Stimulated activated CD8-positive, alpha-beta memory T cell treated with anti-CD3 and anti-CD28 coated beads, Interleukin-15, amount 100 ng/mL, for 1 hour (primary cell): ENCODE measurements at regions not wholly inside any gene's neighbourhood (a gene's known extent, or its start where the extent isn't known, plus 50 kb on each side); places are given as distances from the start of the nearest gene placed in this dataset.
"Not testable (repeated sequence)": the region's sequence is repeated elsewhere in the genome, so short reads cannot be mapped to it uniquely, and the experiment has no call there.

Experiments
- DNase-seq: peaks from one replicate; pipeline ENCODE4 v3.0.0-alpha.2; 2020; ENCODE audit warnings: low read depth

GRCh38 chr10:60569681-60570080, 180.0 kb upstream of the ANK3 start:
- DNase-seq, result no peak

DNA sequence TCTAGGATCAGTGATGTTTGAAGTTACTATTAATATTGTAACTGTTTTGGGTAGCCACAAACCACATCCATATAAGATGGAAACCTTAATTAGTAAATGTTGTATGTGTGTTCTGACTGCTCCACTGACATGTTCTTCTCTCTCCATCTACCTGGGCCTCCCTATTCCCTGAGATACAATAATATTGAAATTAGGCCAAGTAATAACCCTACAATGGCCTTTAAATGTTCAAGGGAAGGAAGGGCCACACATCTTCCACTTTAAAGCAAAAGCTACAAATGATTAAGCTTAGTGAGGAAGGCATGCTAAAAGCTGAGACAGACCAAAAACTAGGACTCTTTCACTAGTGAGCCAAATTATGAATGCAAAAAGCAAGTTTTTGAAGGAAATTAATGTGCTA, 176.4 kb upstream of the ANK3 start:
- no peak for DNase-seq

- no peak for DNase-seq
These were observed 175.8 kb upstream of the ANK3 start for GRCh38 chr10:60565492-60565891.

DNA sequence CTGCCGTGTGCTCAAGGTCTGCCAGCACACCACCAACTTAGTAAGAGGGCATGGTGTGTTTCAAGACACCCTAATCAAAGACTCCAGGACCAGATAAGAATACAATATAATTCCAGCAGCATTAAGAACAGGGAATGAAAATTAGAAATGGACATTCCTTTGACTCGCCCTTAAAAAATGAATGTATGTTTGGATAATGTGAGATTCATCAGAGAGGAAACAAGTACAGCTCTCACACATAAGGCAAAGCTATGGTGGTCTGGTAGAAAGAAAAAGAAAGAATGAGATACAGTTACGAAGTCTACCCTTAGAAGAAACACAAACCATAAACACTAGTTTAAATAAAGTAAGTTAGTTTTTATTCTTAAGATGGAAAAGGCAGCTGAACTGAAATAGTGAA, 174.8 kb upstream of the ANK3 start:
- DNase-seq, result no peak

- no peak for DNase-seq
These were observed 170.8 kb upstream of the ANK3 start for GRCh38 chr10:60560451-60560850.

DNA sequence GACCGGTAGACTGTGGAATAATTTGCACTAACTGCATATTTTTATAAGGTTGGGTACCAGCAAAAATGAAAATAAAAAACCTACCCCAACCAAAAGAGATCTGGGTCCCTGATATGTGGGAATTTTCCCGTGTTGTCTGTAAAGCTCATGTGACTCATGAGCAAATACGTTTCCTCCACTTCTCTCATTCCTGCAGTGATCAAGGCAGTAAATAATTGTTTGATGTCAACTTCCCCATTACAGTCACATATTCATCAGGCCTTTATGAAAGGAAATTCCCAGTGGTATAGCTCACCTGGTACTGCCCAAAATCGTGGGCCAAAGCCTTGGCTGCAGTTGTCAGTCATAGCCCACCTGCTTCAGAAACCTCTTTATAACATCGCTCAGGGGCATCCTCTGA, 166.0 kb upstream of the ANK3 start:
- no peak for DNase-seq

DNA sequence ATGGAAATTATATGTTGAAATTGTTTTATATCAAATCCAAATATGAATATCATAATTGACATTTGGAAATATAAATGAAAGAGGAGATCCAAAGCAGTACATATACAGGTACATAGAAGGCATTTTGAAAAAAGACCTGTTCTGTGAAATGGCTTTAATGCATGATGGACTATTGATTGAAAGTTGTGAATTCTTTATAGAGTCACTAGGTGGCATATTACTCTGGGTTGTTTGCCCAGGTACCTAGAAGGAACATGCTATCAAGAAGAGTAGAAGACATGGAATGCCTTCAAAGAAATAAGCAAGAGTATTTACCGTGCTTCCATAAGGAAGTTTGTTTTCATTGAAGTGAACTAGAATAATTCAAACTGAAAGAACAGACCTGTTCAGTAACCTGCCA, 160.0 kb upstream of the ANK3 start:
- no peak for DNase-seq

DNA sequence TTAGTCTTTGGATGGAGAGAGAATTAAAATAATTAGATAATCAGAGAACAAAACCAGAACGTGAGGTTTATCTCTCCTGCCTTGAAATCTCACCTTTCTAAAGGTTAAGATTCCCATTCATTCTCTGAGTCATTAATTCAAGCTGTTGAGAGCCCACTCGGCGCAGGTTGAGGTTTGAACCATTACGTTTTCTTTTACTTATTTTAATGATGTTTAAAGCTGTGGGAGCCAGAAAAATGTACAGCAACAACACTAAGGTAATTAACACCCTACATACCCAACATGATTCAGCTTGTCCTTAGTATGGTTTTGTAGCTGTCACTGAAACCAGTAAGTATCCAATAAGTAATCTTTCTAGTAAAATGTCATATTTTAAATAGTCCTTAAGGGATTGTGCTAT, 153.0 kb upstream of the ANK3 start:
- no peak for DNase-seq

DNA sequence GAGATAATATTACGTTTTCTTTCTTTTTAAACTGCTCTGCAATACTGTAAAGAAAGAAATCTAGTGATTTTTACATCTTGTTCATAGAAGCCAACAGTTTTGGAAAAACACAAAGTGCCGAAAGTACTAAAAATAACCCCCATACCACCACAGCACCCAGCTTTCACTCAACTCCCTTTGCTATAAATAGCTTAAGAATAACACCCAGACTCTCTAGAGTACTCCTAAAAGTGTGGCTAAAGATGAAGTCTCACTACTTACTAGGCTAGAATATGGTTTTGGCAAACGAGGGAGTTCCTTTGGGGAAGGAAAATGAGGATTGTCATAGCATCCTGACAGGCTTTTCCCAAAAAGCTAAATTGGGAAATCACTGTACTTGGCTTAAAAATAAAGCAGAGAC, 151.8 kb upstream of the ANK3 start:
- DNase-seq, result no peak

- DNase-seq, result no peak
These were observed 148.0 kb upstream of the ANK3 start for GRCh38 chr10:60537697-60538096.

DNA sequence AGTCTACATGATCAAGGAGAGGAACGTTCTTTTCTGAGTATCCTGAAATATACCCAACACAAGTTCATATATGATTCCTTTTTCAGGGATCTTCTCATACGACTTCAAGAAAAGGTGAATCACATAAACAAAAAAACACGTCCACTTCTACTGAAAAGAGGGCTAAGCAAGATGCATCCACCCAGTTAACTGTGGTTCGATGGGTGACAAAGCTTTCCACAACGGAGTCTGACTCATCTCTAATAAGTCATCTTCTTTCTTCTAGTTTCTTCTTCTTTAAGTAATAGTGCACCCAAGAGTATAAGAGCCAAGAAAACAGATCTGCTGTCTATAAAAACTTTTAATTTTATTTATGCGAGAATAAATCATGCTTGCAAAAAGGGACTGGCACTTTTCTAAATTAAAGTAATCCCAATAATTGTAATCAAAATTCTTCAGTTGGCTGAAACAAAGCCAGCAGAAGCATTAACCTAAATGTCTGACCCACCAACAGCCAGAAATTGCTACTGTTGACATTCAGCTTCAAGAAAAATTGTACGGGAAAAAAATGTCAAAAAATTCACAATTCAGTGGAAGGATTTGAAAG, 146.9 kb upstream of the ANK3 start:
- DNase-seq, result no peak

DNA sequence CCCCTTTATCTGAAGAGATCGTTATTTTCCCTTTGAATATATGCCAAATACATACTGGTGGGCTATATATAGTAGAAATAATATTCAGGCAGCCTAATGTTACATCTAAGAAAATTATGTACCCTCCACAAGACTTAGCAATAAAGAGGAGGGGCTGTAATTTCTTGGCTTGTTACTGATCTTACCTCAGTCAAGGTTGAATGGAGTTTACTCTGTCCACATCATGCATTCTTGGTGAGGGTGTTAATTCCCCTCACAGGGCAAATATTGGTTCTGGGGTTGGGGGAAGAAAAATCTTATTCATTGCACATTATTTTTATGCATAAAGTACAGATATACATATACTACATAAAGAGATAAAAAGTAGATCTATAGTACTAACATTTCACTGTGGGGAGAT, 145.8 kb upstream of the ANK3 start:
- DNase-seq, result no peak

- no peak for DNase-seq
These were observed 145.2 kb upstream of the ANK3 start for GRCh38 chr10:60534761-60535389.

- DNase-seq, result no peak
These were observed 143.2 kb upstream of the ANK3 start for GRCh38 chr10:60532696-60533468.

- no peak for DNase-seq
These were observed 141.3 kb upstream of the ANK3 start for GRCh38 chr10:60531006-60531405.

DNA sequence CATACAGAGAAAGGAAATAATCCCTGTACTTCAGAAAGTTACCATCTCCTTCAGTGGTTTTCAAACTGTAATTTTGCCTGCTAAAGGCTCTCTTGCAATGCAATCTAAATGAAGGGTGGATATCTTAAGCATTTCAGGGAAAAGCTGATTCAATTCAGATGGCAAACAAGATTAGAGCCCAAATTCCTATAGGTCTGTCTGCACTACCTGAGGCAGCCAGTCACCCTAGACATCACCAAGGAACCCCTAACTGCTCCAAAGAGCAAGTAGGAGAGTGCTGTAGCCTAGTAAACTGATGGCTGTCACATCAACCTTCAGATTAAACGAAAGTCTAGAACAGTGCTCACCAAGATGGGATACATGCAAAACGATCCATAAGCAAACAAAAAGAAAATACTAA, 138.0 kb upstream of the ANK3 start:
- DNase-seq, result no peak

- DNase-seq, result no peak
These were observed 136.3 kb upstream of the ANK3 start for GRCh38 chr10:60525716-60526585.

DNA sequence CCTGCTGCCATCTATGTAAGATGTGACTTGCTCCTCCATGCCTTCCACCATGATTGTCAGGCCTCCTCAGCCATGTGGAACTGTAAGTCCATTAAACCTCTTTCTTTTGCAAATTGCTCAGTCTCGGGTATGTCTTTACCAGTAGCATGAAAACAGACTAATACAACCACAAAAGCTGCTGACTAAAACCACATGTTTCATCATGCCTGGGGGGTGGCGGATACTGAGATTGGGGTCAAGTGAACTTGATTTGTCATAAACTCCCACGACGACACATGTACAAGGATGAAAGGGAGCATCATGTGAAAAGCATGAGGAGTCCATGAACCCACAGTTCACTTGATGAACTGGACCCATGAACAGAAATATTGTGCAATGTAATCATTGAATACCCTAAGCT, 134.9 kb upstream of the ANK3 start:
- DNase-seq, result no peak

DNA sequence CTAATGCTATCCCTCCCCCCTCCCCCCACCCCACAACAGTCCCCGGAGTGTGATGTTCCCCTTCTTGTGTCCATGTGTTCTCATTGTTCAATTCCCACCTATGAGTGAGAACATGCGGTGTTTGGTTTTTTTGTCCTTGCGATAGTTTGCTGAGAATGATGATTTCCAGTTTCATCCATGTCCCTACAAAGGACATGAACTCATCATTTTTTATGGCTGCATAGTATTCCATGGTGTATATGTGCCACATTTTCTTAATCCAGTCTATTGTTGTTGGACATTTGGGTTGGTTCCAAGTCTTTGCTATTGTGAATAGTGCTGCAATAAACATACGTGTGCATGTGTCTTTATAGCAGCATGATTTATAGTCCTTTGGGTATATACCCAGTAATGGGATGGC, 133.7 kb upstream of the ANK3 start:
- DNase-seq, result not testable (repeated sequence)

- no peak for DNase-seq
These were observed 132.9 kb upstream of the ANK3 start for GRCh38 chr10:60522617-60523016.

DNA sequence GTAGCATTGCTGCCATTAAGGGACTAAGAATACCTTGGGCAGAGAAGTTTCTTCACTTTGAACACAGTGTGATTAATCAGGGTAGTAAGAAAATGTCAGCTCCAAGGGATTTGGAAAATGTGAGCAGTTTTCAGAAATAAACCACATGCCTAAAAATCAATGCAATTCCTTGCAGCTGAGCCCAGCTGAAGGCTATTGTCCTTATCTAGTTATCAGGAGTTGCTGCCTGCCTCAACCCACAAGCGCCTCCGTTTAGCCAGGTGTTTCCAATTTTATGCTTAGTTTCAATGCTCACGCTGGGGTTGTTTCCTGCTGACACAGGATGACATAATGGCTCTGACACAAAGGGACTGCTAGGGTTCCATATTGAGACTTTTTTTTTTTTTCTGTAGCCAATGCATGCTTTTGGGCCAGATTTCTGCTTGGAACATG, 132.3 kb upstream of the ANK3 start:
- no peak for DNase-seq

DNA sequence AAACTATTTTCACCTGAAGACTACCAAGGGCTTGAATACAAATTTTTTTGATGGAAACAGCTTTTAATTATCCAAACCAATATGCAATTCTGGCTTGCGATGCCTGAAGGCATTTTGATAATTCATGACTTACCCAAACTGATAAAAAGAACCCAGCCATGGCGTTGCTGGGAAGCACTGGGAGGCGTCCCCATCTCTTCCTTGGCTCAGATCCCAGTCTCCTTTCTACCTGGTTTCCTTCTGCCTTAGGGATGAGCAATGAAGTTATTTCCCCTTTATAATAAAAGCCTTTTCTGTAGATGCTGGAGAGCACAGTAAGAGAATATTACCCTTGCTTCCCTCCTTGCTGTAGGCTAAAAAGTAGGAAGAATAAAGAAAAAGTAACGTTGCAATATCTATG, 129.1 kb upstream of the ANK3 start:
- no peak for DNase-seq

DNA sequence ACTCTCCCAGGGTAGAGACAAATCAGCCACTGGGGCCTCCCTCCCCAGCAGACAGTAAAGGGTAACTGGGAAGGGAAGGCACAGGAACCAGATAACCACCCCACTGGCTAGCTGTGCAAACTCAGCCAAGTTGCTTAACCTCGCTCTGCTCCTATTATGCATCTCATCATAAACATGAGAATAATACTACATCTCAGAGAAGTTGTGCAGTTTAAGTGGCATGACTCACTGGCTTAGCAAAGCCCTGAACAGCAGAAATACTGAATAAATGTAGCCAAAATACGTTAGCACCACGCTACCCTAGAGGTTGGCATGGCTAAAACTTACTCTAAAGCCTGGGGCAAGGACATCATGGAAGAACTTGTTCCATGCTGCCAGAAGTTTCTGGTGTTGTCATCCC, 128.1 kb upstream of the ANK3 start:
- DNase-seq, result no peak
